Suprapubic skin (tissue), 3 donors: ENCODE measurements at regions not wholly inside any gene's neighbourhood (a gene's known extent, or its start where the extent isn't known, plus 50 kb on each side); places are given as distances from the start of the nearest gene placed in this dataset.

Experiments
- CTCF ChIP-seq, 2 donors: fragments of 200-600 bp in 1 of 2; fragments of 450-650 bp in 1 of 2; sonication (generic) in 1 of 2; IDR thresholded peaks; one replicate each; pipeline ENCODE4 v1.5.1; 2016 to 2019; ENCODE audit warnings: antibody characterized with exemption in 2 of 2, mild to moderate bottlenecking in 1 of 2, moderate library complexity in 1 of 2
- POLR2A ChIP-seq, 2 donors: fragments of 450-650 bp; IDR thresholded peaks; one replicate each; pipeline ENCODE4 v1.6.1; 2017; ENCODE audit warnings: antibody characterized with exemption in 2 of 2, mild to moderate bottlenecking in 2 of 2, moderate library complexity in 2 of 2

- no peak for TF ChIP-seq CTCF (IDR thresholded peaks at IDR 0.05)
- TF ChIP-seq POLR2A (IDR thresholded peaks at IDR 0.05): no peak
Observed at GRCh38 chr2:128930101-128930500, 611.4 kb upstream of the HS6ST1 start.
